GM03348 (cell line): ENCODE measurements at regions not wholly inside any gene's neighbourhood (a gene's known extent, or its start where the extent isn't known, plus 50 kb on each side); places are given as distances from the start of the nearest gene placed in this dataset.
A peak's percentile ranks its signal among the peaks of the same experiment; 100 is the strongest.

Experiments used
- DNase-seq: peaks from one replicate; pipeline ENCODE4 v3.0.0; 2012; ENCODE audit warnings: low spot score

GRCh38 chr10:111440501-111440900 lies 363.7 kb downstream of the ADRA2A start:
- no peak for DNase-seq

GRCh38 chr10:111445667-111446066 lies 368.8 kb downstream of the ADRA2A start:
- DNase-seq: peak; percentile 1

- DNase-seq: peak; percentile 5
Observed at GRCh38 chr10:111446966-111447365, 370.1 kb downstream of the ADRA2A start.

GRCh38 chr10:111452153-111452552 lies 375.3 kb downstream of the ADRA2A start:
- no peak for DNase-seq

- peak; percentile 14 for DNase-seq
Observed at GRCh38 chr10:111455776-111456426, 379.1 kb downstream of the ADRA2A start.

GRCh38 chr10:111458256-111458655 lies 381.4 kb downstream of the ADRA2A start:
- DNase-seq: no peak

- no peak for DNase-seq
Observed at GRCh38 chr10:111459967-111460366, 383.1 kb downstream of the ADRA2A start.

- DNase-seq: no peak
Observed at GRCh38 chr10:111472445-111472844, 395.6 kb downstream of the ADRA2A start.

GRCh38 chr10:111473361-111473760 lies 396.5 kb downstream of the ADRA2A start:
- no peak for DNase-seq

- no peak for DNase-seq
Observed at GRCh38 chr10:111474786-111475185, 398.0 kb downstream of the ADRA2A start.

- peak; percentile 82 for DNase-seq
Observed at GRCh38 chr10:111475720-111476119, 398.9 kb downstream of the ADRA2A start.

GRCh38 chr10:111478651-111479050 lies 401.8 kb downstream of the ADRA2A start:
- no peak for DNase-seq

GRCh38 chr10:111479966-111480365 lies 403.1 kb downstream of the ADRA2A start:
- DNase-seq: peak; percentile 44

- DNase-seq: no peak
Observed at GRCh38 chr10:111481261-111481826, 404.5 kb downstream of the ADRA2A start.

- no peak for DNase-seq
Observed at GRCh38 chr10:111481866-111482265, 405.0 kb downstream of the ADRA2A start.

GRCh38 chr10:111482621-111483216 lies 405.9 kb downstream of the ADRA2A start:
- DNase-seq: no peak

- no peak for DNase-seq
Observed at GRCh38 chr10:111485767-111486166, 408.9 kb downstream of the ADRA2A start.

- DNase-seq: no peak
Observed at GRCh38 chr10:111486346-111486745, 409.5 kb downstream of the ADRA2A start.

- no peak for DNase-seq
Observed at GRCh38 chr10:111488668-111489067, 411.8 kb downstream of the ADRA2A start.

GRCh38 chr10:111491154-111491553 lies 414.3 kb downstream of the ADRA2A start:
- DNase-seq: no peak

- DNase-seq: no peak
Observed at GRCh38 chr10:111493024-111493625, 416.3 kb downstream of the ADRA2A start.

- DNase-seq: peak; percentile 18
Observed at GRCh38 chr10:111498560-111498959, 421.7 kb downstream of the ADRA2A start.

GRCh38 chr10:111504376-111504775 lies 427.5 kb downstream of the ADRA2A start:
- no peak for DNase-seq
